Nephron (organoid): ENCODE measurements at regions not wholly inside any gene's neighbourhood (a gene's known extent, or its start where the extent isn't known, plus 50 kb on each side); places are given as distances from the start of the nearest gene placed in this dataset.
A peak's percentile ranks its signal among the peaks of the same experiment; 100 is the strongest.

ENCODE experiments used
- H3K27ac Mint-ChIP-seq, 3 experiments: 2 replicates each; pipeline ENCODE4 v1.8.0; 2020; ENCODE audit warnings: mixed read lengths in 3 of 3, mild to moderate bottlenecking in 2 of 3, moderate library complexity in 1 of 3
- H3K27me3 Mint-ChIP-seq: 2 replicates; pipeline ENCODE4 v1.8.0; 2021; ENCODE audit warnings: low read depth, mild to moderate bottlenecking, moderate library complexity, mixed read lengths
- H3K36me3 Mint-ChIP-seq: 2 replicates; pipeline ENCODE4 v1.8.0; 2020; ENCODE audit warnings: low read depth, mixed read lengths
- H3K4me1 Mint-ChIP-seq: 2 replicates; pipeline ENCODE4 v1.8.0; 2020; ENCODE audit warnings: mixed read lengths
- H3K4me3 Mint-ChIP-seq, 3 experiments: 2 replicates each; pipeline ENCODE4 v1.8.0; 2020; ENCODE audit warnings: mild to moderate bottlenecking in 3 of 3, mixed read lengths in 3 of 3, moderate library complexity in 2 of 3
- H3K9me3 Mint-ChIP-seq: 2 replicates; pipeline ENCODE4 v1.8.0; 2020; ENCODE audit warnings: mixed read lengths
- CTCF ChIP-seq, 3 experiments: fragments of 200-600 bp; sonication (generic); IDR thresholded peaks; one replicate each; pipeline ENCODE4 v1.5.0; 2021; ENCODE audit warnings: antibody characterized with exemption in 3 of 3; ENCODE audit not compliant: unreplicated experiment in 3 of 3

GRCh38 chr11:11083441-11083840 is 225.6 kb upstream of the ZBED5 start:
- Mint-ChIP-seq H3K27me3 (peaks cover 15% of the 10 kb centered on the region), H3K4me1 (peaks cover 21% of the 10 kb centered on the region), H3K27ac (no peak overlapping the region), H3K36me3 (no peaks in the 10 kb centered on the region), H3K4me3 (no peak overlapping the region), H3K9me3 (no peaks in the 10 kb centered on the region)
- TF ChIP-seq CTCF (IDR thresholded peaks at IDR 0.05; ENCODE audit: unreplicated experiment in 3 of 3): no peak

DNA sequence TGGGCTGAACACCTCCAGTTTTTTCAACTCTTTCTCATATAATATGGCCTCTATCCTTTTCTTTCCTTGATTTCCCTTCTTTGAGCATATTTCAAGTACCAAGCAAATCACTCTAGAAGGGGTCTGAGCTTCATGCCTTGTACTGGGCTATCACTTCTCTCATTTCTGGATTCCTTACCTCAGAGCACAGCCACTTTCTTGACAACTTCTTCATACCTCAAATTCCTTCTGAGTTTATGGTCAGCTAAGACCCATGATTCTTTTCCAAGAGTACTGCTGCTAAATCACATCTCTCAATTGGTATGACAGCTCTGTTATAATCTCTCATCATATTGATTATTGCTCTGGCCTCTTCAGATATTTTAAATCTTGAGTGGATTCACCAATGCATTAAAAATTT is 224.8 kb upstream of the ZBED5 start:
- no peak for TF ChIP-seq CTCF (IDR thresholded peaks at IDR 0.05; ENCODE audit: unreplicated experiment in 3 of 3)
- no peaks in the 10 kb centered on the region for H3K36me3 Mint-ChIP-seq
- peaks cover 26% of the 10 kb centered on the region for H3K4me1 Mint-ChIP-seq

GRCh38 chr11:11081776-11082175 is 223.9 kb upstream of the ZBED5 start:
- peak overlapping the region; percentile 66 to 88 (median 83) for H3K27ac Mint-ChIP-seq
- no peak for TF ChIP-seq CTCF (IDR thresholded peaks at IDR 0.05; ENCODE audit: unreplicated experiment in 3 of 3)
- H3K4me1 Mint-ChIP-seq: peaks cover 29% of the 10 kb centered on the region
- H3K27me3 Mint-ChIP-seq: peaks cover 16% of the 10 kb centered on the region
- H3K9me3 Mint-ChIP-seq: no peaks in the 10 kb centered on the region
- H3K4me3 Mint-ChIP-seq: no peak overlapping the region
- no peaks in the 10 kb centered on the region for H3K36me3 Mint-ChIP-seq

More for the DNA sequence above, 224.8 kb upstream of the ZBED5 start:
- Mint-ChIP-seq H3K4me3 (no peak overlapping the region), H3K27me3 (peaks cover 15% of the 10 kb centered on the region), H3K9me3 (no peaks in the 10 kb centered on the region), H3K27ac (peak overlapping the region in 2 of 3 experiments; percentile 83 to 88)

GRCh38 chr11:11081288-11081687 is 223.4 kb upstream of the ZBED5 start:
- TF ChIP-seq CTCF (IDR thresholded peaks at IDR 0.05; ENCODE audit: unreplicated experiment in 3 of 3): no peak
- Mint-ChIP-seq H3K36me3 (no peaks in the 10 kb centered on the region), H3K9me3 (no peaks in the 10 kb centered on the region), H3K27ac (peak overlapping the region; percentile 66 to 88 (median 83)), H3K4me1 (peaks cover 32% of the 10 kb centered on the region), H3K4me3 (no peak overlapping the region), H3K27me3 (peaks cover 16% of the 10 kb centered on the region)

DNA sequence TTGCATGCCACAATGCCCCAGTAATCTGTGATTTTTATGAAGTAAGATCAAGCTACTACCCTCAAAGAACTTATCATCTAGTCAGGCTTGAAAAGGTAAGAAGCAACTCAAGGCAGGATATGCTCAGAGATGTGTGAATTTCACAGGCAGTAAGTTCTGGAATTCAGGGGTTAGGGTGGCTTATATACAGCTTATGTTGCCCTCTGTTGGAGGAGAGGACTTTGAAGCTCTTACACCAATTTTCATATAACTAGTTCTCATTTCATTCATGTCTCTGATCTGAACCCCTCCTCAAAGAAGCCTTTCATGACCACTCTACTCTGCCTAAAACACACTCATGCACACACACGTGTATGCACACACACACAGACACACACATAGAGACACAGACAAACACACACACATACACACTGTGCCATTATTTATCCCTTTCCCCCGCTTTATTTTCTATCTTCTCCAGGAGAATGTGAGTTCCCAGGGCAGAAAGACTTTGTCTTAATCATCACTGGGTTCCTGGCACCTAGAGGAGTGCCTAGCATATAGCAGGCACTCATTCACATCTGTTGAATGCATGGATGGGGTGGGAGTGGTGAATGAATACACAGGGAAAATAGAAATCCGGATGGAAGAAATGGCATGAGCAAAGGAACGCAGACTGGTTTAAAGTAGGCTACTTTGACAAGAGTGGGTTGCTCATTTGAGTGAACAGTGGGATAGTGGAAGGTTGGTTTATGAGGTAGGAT is 220.7 kb upstream of the ZBED5 start:
- H3K27me3 Mint-ChIP-seq: peaks cover 33% of the 10 kb centered on the region
- no peaks in the 10 kb centered on the region for H3K36me3 Mint-ChIP-seq
- peak in 1 of 3 experiments; percentile 23 for TF ChIP-seq CTCF (IDR thresholded peaks at IDR 0.05; ENCODE audit: unreplicated experiment in 3 of 3)
- peaks cover 59% of the 10 kb centered on the region for H3K4me1 Mint-ChIP-seq
- H3K27ac Mint-ChIP-seq: no peak overlapping the region
- H3K4me3 Mint-ChIP-seq: no peak overlapping the region
- H3K9me3 Mint-ChIP-seq: no peaks in the 10 kb centered on the region

GRCh38 chr11:11077898-11078297 is 220.0 kb upstream of the ZBED5 start:
- Mint-ChIP-seq H3K4me1 (peaks cover 65% of the 10 kb centered on the region), H3K4me3 (no peak overlapping the region)

More at GRCh38 chr11:11077898-11078297, 220.0 kb upstream of the ZBED5 start:
- H3K27ac Mint-ChIP-seq: no peak overlapping the region
- TF ChIP-seq CTCF (IDR thresholded peaks at IDR 0.05; ENCODE audit: unreplicated experiment in 3 of 3): no peak
- peaks cover 33% of the 10 kb centered on the region for H3K27me3 Mint-ChIP-seq
- H3K9me3 Mint-ChIP-seq: no peaks in the 10 kb centered on the region
- no peaks in the 10 kb centered on the region for H3K36me3 Mint-ChIP-seq
